Endothelial cell of umbilical vein (primary cell): ENCODE measurements at regions not wholly inside any gene's neighbourhood (a gene's known extent, or its start where the extent isn't known, plus 50 kb on each side); places are given as distances from the start of the nearest gene placed in this dataset.

Source experiments
- EZH2 ChIP-seq: IDR thresholded peaks from 2 replicates; pipeline ENCODE4 v1.6.1; 2012; ENCODE audit warnings: borderline replicate concordance, low read depth, mild to moderate bottlenecking, moderate library complexity, low read length, inconsistent platforms; ENCODE audit not compliant: severe bottlenecking
- FOS ChIP-seq: IDR thresholded peaks from 2 replicates; pipeline ENCODE4 v1.6.1; 2011; ENCODE audit warnings: mild to moderate bottlenecking, low read length, moderate library complexity, borderline replicate concordance; ENCODE audit not compliant: insufficient read depth
- GATA2 ChIP-seq: IDR thresholded peaks from 2 replicates; pipeline ENCODE4 v1.7.0; 2011; ENCODE audit warnings: low read depth, mild to moderate bottlenecking, moderate library complexity, mixed read lengths, low read length; ENCODE audit not compliant: insufficient read length, insufficient read depth
- MYC ChIP-seq: IDR thresholded peaks from one replicate; pipeline ENCODE4 v1.6.1; 2011; ENCODE audit warnings: mild to moderate bottlenecking, low read depth, low read length
- POLR2A ChIP-seq: IDR thresholded peaks from 2 replicates; pipeline ENCODE4 v1.6.1; 2012; ENCODE audit warnings: low read depth, mild to moderate bottlenecking, control low read depth, low read length
- POLR2AphosphoS5 ChIP-seq: IDR thresholded peaks from 2 replicates; pipeline ENCODE4 v1.6.1; 2012; ENCODE audit warnings: low read depth, mild to moderate bottlenecking, control low read depth, low read length, moderate library complexity; ENCODE audit not compliant: insufficient read depth
- TF ChIP-seq, protein P1 (sequence below), 2 donors: IDR thresholded peaks; 1 replicate in 1 of 2; 2 replicates in 1 of 2; pipeline ENCODE4 v1.5.1; 2011; ENCODE audit warnings: low read length in 2 of 2, mild to moderate bottlenecking in 2 of 2, moderate library complexity in 2 of 2, control low read depth in 1 of 2, inconsistent platforms in 1 of 2, low read depth in 1 of 2; ENCODE audit not compliant: insufficient read depth in 1 of 2; ENCODE audit errors: extremely low read depth in 1 of 2
- TF ChIP-seq, protein P2 (sequence below): IDR thresholded peaks from 2 replicates; pipeline ENCODE4 v1.6.1; 2011; ENCODE audit not compliant: insufficient read depth, insufficient read length

DNA sequence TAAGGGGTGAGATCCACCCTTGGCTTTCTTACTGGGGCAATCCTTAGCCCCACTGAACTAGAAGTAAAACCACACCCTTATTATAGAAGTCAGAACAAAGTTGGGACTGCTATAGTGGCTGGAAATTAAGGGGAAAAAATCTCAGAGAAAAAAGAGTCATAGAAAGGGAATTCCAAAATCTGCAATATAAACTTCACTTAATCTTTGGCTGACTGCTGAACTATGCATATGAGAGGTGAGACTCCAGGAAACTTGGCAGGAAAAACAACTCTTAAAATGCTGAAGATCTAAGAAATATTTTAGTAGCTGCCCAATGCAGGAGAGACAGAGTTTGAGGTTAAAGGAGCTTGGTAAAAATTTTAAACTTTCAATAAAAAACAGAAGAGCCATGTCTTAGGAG is 201.8 kb upstream of the FN1 start:
- TF ChIP-seq, protein P1, sequence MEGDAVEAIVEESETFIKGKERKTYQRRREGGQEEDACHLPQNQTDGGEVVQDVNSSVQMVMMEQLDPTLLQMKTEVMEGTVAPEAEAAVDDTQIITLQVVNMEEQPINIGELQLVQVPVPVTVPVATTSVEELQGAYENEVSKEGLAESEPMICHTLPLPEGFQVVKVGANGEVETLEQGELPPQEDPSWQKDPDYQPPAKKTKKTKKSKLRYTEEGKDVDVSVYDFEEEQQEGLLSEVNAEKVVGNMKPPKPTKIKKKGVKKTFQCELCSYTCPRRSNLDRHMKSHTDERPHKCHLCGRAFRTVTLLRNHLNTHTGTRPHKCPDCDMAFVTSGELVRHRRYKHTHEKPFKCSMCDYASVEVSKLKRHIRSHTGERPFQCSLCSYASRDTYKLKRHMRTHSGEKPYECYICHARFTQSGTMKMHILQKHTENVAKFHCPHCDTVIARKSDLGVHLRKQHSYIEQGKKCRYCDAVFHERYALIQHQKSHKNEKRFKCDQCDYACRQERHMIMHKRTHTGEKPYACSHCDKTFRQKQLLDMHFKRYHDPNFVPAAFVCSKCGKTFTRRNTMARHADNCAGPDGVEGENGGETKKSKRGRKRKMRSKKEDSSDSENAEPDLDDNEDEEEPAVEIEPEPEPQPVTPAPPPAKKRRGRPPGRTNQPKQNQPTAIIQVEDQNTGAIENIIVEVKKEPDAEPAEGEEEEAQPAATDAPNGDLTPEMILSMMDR (IDR thresholded peaks at IDR 0.05; ENCODE audit: extremely low read depth in 1 of 2, insufficient read depth in 1 of 2, low read depth in 1 of 2, low read length in 2 of 2): no peak
- no peak for TF ChIP-seq EZH2
- TF ChIP-seq POLR2A: no peak
- TF ChIP-seq, protein P2, sequence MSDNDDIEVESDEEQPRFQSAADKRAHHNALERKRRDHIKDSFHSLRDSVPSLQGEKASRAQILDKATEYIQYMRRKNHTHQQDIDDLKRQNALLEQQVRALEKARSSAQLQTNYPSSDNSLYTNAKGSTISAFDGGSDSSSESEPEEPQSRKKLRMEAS: no peak
- no peak for TF ChIP-seq GATA2
- no peak for TF ChIP-seq FOS
- no peak for TF ChIP-seq MYC
- TF ChIP-seq POLR2AphosphoS5: no peak
